Stomach smooth muscle (tissue), 2 donors: ENCODE measurements at regions not wholly inside any gene's neighbourhood (a gene's known extent, or its start where the extent isn't known, plus 50 kb on each side); places are given as distances from the start of the nearest gene placed in this dataset.

Experiments
- H3K27ac ChIP-seq: one replicate; pipeline ENCODE4 v1.7.0; 2013; ENCODE audit warnings: mild to moderate bottlenecking, low read length, inconsistent platforms
- H3K27me3 ChIP-seq, 2 donors: one replicate each; pipeline ENCODE4 v1.7.0; 2013; ENCODE audit warnings: low read length in 2 of 2; ENCODE audit not compliant: insufficient read depth in 2 of 2, control insufficient read depth in 1 of 2
- H3K36me3 ChIP-seq, 2 donors: one replicate each; pipeline ENCODE4 v1.7.0; 2013; ENCODE audit warnings: low read length in 2 of 2; ENCODE audit not compliant: control insufficient read depth in 2 of 2, insufficient read depth in 2 of 2
- H3K4me1 ChIP-seq: one replicate; pipeline ENCODE4 v1.7.0; 2013; ENCODE audit warnings: low read length; ENCODE audit not compliant: control insufficient read depth, insufficient read depth
- H3K4me3 ChIP-seq, 2 donors: one replicate each; pipeline ENCODE4 v1.7.0; 2013; ENCODE audit warnings: low read length in 2 of 2
- H3K9ac ChIP-seq, 2 donors: one replicate each; pipeline ENCODE4 v1.7.0; 2013; ENCODE audit warnings: low read length in 2 of 2, mild to moderate bottlenecking in 1 of 2
- H3K9me3 ChIP-seq, 2 donors: one replicate each; pipeline ENCODE4 v1.7.0; 2013; ENCODE audit warnings: low read length in 2 of 2; ENCODE audit not compliant: control insufficient read depth in 2 of 2
- donor health status: healthy.
- donor health status: Pancreatic carcinoma.

- H3K36me3 ChIP-seq = no peaks in the 10 kb centered on the region
These were observed 242.8 kb upstream of the PPP2R2D start for GRCh38 chr10:131657985-131658330.

DNA sequence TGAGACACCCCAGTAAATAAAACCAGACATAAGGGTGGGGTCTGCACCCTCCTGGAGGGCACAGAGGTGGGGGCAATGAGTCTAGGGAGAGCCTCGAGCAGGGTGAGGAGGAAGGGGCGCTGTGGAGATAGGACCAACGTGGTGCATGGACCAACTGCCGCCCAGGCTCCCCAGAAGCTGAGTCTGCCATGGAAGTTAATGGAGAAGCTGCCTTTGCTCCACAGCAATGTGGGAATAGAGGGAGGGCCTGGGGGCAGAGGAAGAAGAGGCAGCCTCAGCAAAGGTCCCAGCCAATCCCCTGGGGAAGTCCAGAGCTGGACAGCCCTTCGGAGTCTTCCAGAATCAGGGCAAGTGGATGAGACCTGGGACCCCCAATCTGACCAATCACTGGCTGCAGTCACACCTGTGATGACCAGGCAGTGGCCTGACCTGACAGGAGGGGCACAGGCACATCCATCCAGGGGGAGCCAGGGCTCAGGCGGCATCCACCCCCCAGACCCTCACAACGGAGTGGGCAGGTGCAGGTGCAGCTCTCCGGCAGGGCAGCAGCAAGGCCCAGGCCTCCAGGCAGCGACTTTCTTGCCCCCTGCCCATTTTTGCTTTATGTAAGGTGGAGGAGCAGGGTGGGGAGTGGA is 242.2 kb upstream of the PPP2R2D start:
- H3K4me3 ChIP-seq = no peak overlapping the region
- H3K9ac ChIP-seq = no peak overlapping the region
- H3K9me3 ChIP-seq = peaks cover 0 to 6% of the 10 kb centered on the region in 2 donors
- H3K27ac ChIP-seq = no peak overlapping the region
- H3K36me3 ChIP-seq = no peaks in the 10 kb centered on the region
- H3K4me1 ChIP-seq = no peaks in the 10 kb centered on the region
- H3K27me3 ChIP-seq = peaks cover 0 to 4% of the 10 kb centered on the region in 2 donors

More at GRCh38 chr10:131657985-131658330, 242.8 kb upstream of the PPP2R2D start:
- Histone ChIP-seq H3K4me3 (no peak overlapping the region), H3K27ac (no peak overlapping the region), H3K27me3 (peaks cover 0 to 4% of the 10 kb centered on the region in 2 donors), H3K9ac (no peak overlapping the region), H3K9me3 (peaks cover 0 to 6% of the 10 kb centered on the region in 2 donors), H3K4me1 (no peaks in the 10 kb centered on the region)

GRCh38 chr10:131660427-131660826 is 240.4 kb upstream of the PPP2R2D start:
- H3K27me3 ChIP-seq = peaks cover 0 to 2% of the 10 kb centered on the region in 2 donors
- no peak overlapping the region for H3K9ac ChIP-seq
- peaks cover 0 to 6% of the 10 kb centered on the region in 2 donors for H3K9me3 ChIP-seq

GRCh38 chr10:131662851-131663250 is 238.0 kb upstream of the PPP2R2D start:
- H3K4me3 ChIP-seq = no peak overlapping the region
- H3K4me1 ChIP-seq = no peaks in the 10 kb centered on the region
- H3K36me3 ChIP-seq = no peaks in the 10 kb centered on the region
- H3K27me3 ChIP-seq = no peaks in the 10 kb centered on the region
- H3K27ac ChIP-seq = no peak overlapping the region
- peaks cover 0 to 6% of the 10 kb centered on the region in 2 donors for H3K9me3 ChIP-seq
- H3K9ac ChIP-seq = no peak overlapping the region

More at GRCh38 chr10:131660427-131660826, 240.4 kb upstream of the PPP2R2D start:
- no peak overlapping the region for H3K4me3 ChIP-seq
- no peaks in the 10 kb centered on the region for H3K4me1 ChIP-seq
- no peaks in the 10 kb centered on the region for H3K36me3 ChIP-seq
- no peak overlapping the region for H3K27ac ChIP-seq

- no peaks in the 10 kb centered on the region for H3K27me3 ChIP-seq
- no peak overlapping the region for H3K4me3 ChIP-seq
- H3K27ac ChIP-seq = no peak overlapping the region
- H3K9ac ChIP-seq = no peak overlapping the region
- H3K4me1 ChIP-seq = no peaks in the 10 kb centered on the region
- H3K36me3 ChIP-seq = no peaks in the 10 kb centered on the region
- H3K9me3 ChIP-seq = peaks cover 0 to 6% of the 10 kb centered on the region in 2 donors
These were observed 237.5 kb upstream of the PPP2R2D start for GRCh38 chr10:131663351-131663750.

DNA sequence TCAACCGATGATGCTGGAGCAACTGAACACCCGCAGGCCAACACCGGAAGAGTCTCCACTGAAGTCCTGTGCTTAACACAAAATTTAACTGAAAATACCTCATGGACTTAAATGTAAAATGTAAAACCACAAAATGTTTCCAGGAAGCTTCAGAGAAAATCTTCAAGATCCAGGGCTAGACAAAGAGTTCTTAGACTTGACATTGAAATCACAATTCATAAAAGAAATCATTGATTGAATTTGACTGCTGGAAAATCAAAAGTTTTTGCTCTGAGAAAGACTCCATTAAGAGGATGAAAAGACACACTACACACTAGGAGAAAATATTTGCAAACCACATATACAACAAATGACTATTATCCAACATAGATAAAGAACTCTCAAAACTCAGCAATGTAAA is 234.7 kb upstream of the PPP2R2D start:
- no peaks in the 10 kb centered on the region for H3K4me1 ChIP-seq
- peaks cover 0 to under 1% of the 10 kb centered on the region in 2 donors for H3K9me3 ChIP-seq
- no peaks in the 10 kb centered on the region for H3K36me3 ChIP-seq
- H3K9ac ChIP-seq = no peak overlapping the region
- no peak overlapping the region for H3K4me3 ChIP-seq
- no peak overlapping the region for H3K27ac ChIP-seq
- no peaks in the 10 kb centered on the region for H3K27me3 ChIP-seq

DNA sequence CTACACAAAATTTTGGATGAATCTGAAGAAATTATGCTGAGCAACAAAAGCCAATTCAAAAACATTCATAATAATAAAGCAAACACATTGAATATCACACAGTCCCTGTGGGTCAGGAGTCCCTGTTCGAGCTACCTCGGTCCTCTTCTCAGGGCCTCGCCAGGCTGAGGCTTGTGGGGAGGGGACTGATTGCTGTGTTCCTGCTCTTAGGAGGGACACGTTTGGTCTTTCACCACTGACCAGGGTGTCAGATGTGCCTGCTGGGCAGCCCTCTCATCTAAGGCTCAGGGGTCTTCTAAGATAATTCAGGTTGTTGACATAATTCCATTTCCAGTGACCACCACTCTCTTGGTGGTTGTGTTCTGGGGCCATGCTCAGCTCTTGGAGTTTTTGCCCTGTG is 233.8 kb upstream of the PPP2R2D start:
- Histone ChIP-seq H3K4me3 (no peak overlapping the region), H3K9ac (no peak overlapping the region), H3K27ac (no peak overlapping the region), H3K4me1 (no peaks in the 10 kb centered on the region), H3K36me3 (no peaks in the 10 kb centered on the region), H3K27me3 (no peaks in the 10 kb centered on the region), H3K9me3 (peaks cover 0 to 7% of the 10 kb centered on the region in 2 donors)

GRCh38 chr10:131667561-131667960 is 233.2 kb upstream of the PPP2R2D start:
- H3K4me1 ChIP-seq = no peaks in the 10 kb centered on the region
- no peak overlapping the region for H3K4me3 ChIP-seq
- no peak overlapping the region for H3K27ac ChIP-seq
- no peak overlapping the region for H3K9ac ChIP-seq
- H3K9me3 ChIP-seq = peaks cover 0 to 7% of the 10 kb centered on the region in 2 donors
- H3K36me3 ChIP-seq = no peaks in the 10 kb centered on the region
- H3K27me3 ChIP-seq = no peaks in the 10 kb centered on the region

GRCh38 chr10:131668903-131669302 is 231.9 kb upstream of the PPP2R2D start:
- Histone ChIP-seq H3K9ac (no peak overlapping the region), H3K9me3 (peaks cover 0 to 17% of the 10 kb centered on the region in 2 donors)

GRCh38 chr10:131669838-131670237 is 231.0 kb upstream of the PPP2R2D start:
- no peak overlapping the region for H3K4me3 ChIP-seq
- no peak overlapping the region for H3K9ac ChIP-seq
- H3K4me1 ChIP-seq = no peaks in the 10 kb centered on the region
- no peaks in the 10 kb centered on the region for H3K36me3 ChIP-seq
- no peak overlapping the region for H3K27ac ChIP-seq
- H3K27me3 ChIP-seq = no peaks in the 10 kb centered on the region
- peaks cover 0 to 17% of the 10 kb centered on the region in 2 donors for H3K9me3 ChIP-seq

More at GRCh38 chr10:131668903-131669302, 231.9 kb upstream of the PPP2R2D start:
- Histone ChIP-seq H3K27ac (no peak overlapping the region), H3K27me3 (no peaks in the 10 kb centered on the region), H3K36me3 (no peaks in the 10 kb centered on the region), H3K4me3 (no peak overlapping the region), H3K4me1 (no peaks in the 10 kb centered on the region)

GRCh38 chr10:131670341-131670740 is 230.5 kb upstream of the PPP2R2D start:
- Histone ChIP-seq H3K4me1 (no peaks in the 10 kb centered on the region), H3K27ac (no peak overlapping the region), H3K36me3 (no peaks in the 10 kb centered on the region), H3K9ac (no peak overlapping the region), H3K27me3 (no peaks in the 10 kb centered on the region), H3K9me3 (peaks cover 0 to 17% of the 10 kb centered on the region in 2 donors), H3K4me3 (no peak overlapping the region)
